ENCODE measurements at regions not wholly inside any gene's neighbourhood (a gene's known extent, or its start where the extent isn't known, plus 50 kb on each side); places are given as distances from the start of the nearest gene placed in this dataset.
A peak's percentile ranks its signal among the peaks of the same experiment; 100 is the strongest.

- peaks cover 12% of the 10 kb centered on the region for H3K9me3 Mint-ChIP-seq
- peaks cover 8% of the 10 kb centered on the region for H3K4me1 Mint-ChIP-seq (ENCODE audit: unreplicated experiment)
- H3K4me3 Mint-ChIP-seq, result no peak overlapping the region
- no peak for DNase-seq (ENCODE audit: extremely low spot score, unreplicated experiment)
- no peak overlapping the region for H3K27ac Mint-ChIP-seq
- no peaks in the 10 kb centered on the region for H3K27me3 Mint-ChIP-seq
- no peaks in the 10 kb centered on the region for H3K36me3 Mint-ChIP-seq
- no peak for TF ChIP-seq CTCF (conservative IDR thresholded peaks at IDR 0.05)
Measured at GRCh38 chr2:6627316-6627715, 238.4 kb downstream of the CMPK2 start.

- H3K27ac Mint-ChIP-seq, result no peak overlapping the region
- no peaks in the 10 kb centered on the region for H3K27me3 Mint-ChIP-seq
- TF ChIP-seq CTCF (conservative IDR thresholded peaks at IDR 0.05), result no peak
- no peaks in the 10 kb centered on the region for H3K36me3 Mint-ChIP-seq
- H3K4me1 Mint-ChIP-seq (ENCODE audit: unreplicated experiment), result peaks cover 8% of the 10 kb centered on the region
- peaks cover 12% of the 10 kb centered on the region for H3K9me3 Mint-ChIP-seq
- DNase-seq (ENCODE audit: extremely low spot score, unreplicated experiment), result no peak
- no peak overlapping the region for H3K4me3 Mint-ChIP-seq
Measured at GRCh38 chr2:6630209-6630608, 235.5 kb downstream of the CMPK2 start.

- DNase-seq (ENCODE audit: extremely low spot score, unreplicated experiment), result no peak
- no peak overlapping the region for H3K27ac Mint-ChIP-seq
- no peak overlapping the region for H3K4me3 Mint-ChIP-seq
- H3K9me3 Mint-ChIP-seq, result peaks cover 3% of the 10 kb centered on the region
- H3K4me1 Mint-ChIP-seq (ENCODE audit: unreplicated experiment), result peaks cover 13% of the 10 kb centered on the region
- H3K27me3 Mint-ChIP-seq, result no peaks in the 10 kb centered on the region
- no peaks in the 10 kb centered on the region for H3K36me3 Mint-ChIP-seq
- no peak for TF ChIP-seq CTCF (conservative IDR thresholded peaks at IDR 0.05)
Measured at GRCh38 chr2:6635296-6635695, 230.4 kb downstream of the CMPK2 start.

GRCh38 chr2:6637330-6637729 is 228.4 kb downstream of the CMPK2 start:
- H3K27me3 Mint-ChIP-seq, result no peaks in the 10 kb centered on the region
- no peak for TF ChIP-seq CTCF (conservative IDR thresholded peaks at IDR 0.05)
- peaks cover 3% of the 10 kb centered on the region for H3K9me3 Mint-ChIP-seq
- H3K4me3 Mint-ChIP-seq, result no peak overlapping the region
- H3K4me1 Mint-ChIP-seq (ENCODE audit: unreplicated experiment), result peaks cover 16% of the 10 kb centered on the region
- H3K36me3 Mint-ChIP-seq, result no peaks in the 10 kb centered on the region
- DNase-seq (ENCODE audit: extremely low spot score, unreplicated experiment), result no peak
- no peak overlapping the region for H3K27ac Mint-ChIP-seq

- DNase-seq (ENCODE audit: extremely low spot score, unreplicated experiment), result no peak
- TF ChIP-seq CTCF (conservative IDR thresholded peaks at IDR 0.05), result no peak
- Mint-ChIP-seq H3K9me3 (peaks cover 3% of the 10 kb centered on the region), H3K4me3 (peak overlapping the region; percentile 46), H3K27me3 (no peaks in the 10 kb centered on the region), H3K27ac (peak overlapping the region; percentile 28), H3K4me1 (ENCODE audit: unreplicated experiment) (peaks cover 16% of the 10 kb centered on the region), H3K36me3 (no peaks in the 10 kb centered on the region)
Measured at GRCh38 chr2:6639929-6640620, 225.6 kb downstream of the CMPK2 start.

All from type B pancreatic cell (in vitro differentiated cells).